ENCODE measurements at regions not wholly inside any gene's neighbourhood (a gene's known extent, or its start where the extent isn't known, plus 50 kb on each side); places are given as distances from the start of the nearest gene placed in this dataset.

- DNase-seq = no peak
Measured at GRCh38 chr7:118028226-118028625, 155.0 kb upstream of the CTTNBP2 start.

DNA sequence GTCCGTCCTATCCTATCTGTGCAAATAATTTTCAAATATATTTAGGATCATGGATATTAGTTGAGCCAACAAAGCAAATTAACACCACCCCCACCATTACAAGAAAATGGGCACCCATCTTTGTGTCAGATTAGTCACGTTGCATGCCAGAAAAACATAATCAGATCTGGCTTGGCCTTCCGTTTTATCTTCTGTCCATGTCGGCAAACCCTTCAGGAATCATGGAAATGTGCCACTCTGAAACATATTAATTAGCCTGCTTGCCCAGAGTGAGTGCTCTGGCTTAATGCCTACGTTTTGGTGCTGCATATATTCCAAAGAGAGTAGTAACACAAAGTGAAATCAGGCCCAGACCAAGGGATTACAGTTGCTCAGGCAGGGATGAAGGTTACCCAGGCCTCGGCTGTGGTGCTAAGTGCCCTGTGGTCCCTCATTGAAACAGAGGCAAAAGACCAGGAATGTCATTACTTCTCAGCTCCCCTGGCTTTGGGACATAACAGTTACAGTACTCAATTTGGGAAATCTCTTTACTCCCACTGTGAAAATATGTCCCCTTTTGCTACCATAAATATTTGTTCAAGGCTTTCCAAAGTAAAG is 154.0 kb upstream of the LSM8 start:
- DNase-seq = no peak

DNA sequence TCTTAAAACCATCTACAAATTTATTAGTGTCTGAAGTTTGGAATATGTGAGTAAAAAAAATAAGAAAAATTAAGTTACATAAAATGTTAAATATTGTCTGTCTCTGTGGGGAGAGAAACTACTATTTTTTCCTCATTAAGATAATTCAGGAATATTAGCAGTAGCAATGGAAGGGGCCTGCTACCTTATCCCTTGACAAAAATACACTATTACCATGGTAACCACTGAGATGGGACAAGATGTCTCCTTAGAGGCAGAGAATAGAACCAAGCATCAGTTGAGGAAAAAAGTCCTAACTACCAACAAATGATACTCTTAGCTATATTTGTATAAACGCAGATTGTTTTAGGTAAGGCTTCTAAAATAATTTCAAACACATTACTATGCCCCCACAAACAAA is 150.7 kb upstream of the LSM8 start:
- no peak for DNase-seq

- no peak for DNase-seq
Measured at GRCh38 chr7:118039963-118040489, 143.9 kb upstream of the LSM8 start.

- DNase-seq = no peak
Measured at GRCh38 chr7:118040562-118040961, 143.4 kb upstream of the LSM8 start.

DNA sequence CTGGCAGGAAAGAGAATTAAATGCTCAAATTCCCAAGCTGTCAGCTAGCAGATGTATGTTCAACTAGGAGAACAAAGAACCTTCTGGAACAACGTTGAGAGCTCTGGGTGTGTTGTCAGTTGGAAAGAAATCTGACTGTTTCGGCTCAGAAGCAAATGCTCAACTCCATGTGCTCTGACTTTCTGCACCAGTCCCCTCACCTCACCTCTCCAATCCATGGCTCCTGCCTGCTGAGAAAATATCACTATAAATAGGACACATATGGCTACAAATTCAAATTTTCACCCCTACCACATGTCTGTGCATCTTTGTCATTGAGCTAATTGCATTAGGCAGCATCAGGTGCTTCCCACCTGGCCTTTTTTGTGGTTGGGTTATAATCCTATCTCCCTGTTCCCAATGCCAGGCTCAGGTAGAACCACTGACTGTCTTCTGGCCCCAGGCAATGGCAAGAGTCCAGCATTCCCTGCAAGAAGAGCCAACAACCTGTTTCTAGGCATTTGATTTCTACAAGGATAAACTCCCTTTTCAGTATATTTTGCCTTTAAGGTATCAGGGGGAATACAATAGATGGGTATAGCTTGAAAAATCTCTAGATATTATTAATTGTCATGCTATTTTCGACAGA is 142.6 kb upstream of the LSM8 start:
- DNase-seq = no peak

- no peak for DNase-seq
Measured at GRCh38 chr7:118045629-118046028, 138.3 kb upstream of the LSM8 start.

GRCh38 chr7:118046086-118046485 is 137.9 kb upstream of the LSM8 start:
- DNase-seq = no peak

GRCh38 chr7:118046801-118047200 is 137.2 kb upstream of the LSM8 start:
- DNase-seq = no peak

DNA sequence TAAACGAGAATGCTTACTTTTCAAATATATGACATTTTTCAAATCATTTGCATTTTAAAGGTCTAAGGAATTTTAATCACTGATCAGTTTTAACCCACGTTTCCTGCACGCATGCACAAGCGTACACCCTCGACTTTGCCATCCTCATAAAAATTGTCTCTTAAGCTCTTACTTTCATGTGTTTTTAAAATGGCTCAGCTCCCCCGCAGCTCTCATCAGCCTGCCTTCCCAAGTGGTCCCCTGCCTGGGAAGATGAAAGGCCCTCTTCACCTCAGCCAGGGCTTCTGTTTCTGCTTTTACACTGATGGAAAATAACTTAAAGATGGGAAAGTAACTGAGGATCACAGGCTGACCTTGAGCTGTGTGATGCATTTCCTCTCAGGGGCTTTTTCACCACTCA is 131.6 kb upstream of the LSM8 start:
- no peak for DNase-seq

DNA sequence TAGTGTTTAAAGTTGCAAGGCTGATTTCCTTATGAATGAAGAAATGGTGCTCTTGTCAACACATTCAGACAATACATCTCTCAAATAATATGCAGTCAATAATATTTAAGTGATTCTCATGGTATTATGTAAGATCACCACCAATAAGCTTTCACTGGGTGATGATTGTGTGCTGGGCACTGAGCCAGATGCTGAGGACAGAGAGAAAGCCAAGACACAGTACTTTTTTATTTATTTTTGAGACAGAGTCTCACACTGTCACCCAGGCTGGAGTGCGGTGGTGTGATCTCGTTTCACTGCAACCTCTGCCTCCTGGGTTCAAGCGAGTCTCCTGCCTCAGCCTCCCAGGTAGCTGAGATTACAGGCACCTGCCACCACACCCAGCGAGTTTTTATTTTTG is 130.6 kb upstream of the LSM8 start:
- no peak for DNase-seq

DNA sequence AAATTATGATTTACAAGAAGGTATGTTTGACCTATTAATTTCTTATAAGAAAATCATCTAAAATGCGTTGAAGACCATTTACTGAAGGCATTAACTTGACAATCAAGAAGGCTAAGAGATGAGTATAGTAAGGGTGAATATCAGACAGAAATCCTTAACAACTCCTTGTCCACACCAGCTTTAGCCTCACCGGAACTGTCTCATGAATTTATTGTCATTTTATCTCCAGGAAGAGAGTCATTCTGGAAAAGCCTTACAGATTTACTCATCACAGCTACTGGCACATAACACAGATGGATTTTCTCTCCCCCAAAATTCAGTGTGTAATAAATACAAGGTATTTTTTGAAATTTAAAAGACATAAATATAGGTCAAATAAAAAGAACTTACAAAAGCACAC is 129.4 kb upstream of the LSM8 start:
- no peak for DNase-seq

DNA sequence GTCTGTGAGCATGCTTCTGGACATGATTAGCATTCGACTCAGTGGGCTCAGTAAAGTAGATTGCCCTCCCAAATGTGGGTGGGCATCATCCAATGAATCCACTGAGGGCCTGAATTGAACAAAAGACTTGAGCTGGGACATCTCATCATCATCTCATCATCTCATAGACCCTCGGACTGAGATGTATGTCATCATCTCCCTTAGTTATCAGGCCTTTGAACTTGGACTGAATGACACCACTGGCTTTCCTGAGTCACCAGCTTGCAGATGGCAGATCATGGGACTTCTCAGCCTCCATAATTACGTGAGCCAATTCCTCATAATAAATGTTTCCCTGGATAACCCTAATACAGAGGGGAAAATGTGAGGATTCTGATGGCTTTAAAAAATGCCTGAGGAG is 128.3 kb upstream of the LSM8 start:
- no peak for DNase-seq

- no peak for DNase-seq
Measured at GRCh38 chr7:118057404-118057803, 126.6 kb upstream of the LSM8 start.

DNA sequence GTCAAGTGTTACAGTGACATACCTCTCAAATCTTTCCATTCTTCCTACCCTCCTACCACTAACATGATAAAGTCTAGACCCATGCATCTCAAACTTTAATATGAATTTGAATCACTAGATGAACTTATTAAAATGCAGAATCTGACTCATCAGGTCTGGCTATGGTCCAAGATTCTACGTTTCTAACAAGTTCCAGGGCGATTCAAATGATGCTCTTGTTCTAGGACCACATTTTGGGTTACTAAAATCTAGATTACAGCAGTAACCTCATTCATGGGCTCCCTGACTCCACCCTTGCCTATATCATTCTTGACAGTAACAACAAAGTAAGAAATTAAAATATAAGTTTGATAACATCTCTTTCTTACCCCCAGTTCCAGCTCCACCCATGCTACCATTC is 124.8 kb upstream of the LSM8 start:
- no peak for DNase-seq

DNA sequence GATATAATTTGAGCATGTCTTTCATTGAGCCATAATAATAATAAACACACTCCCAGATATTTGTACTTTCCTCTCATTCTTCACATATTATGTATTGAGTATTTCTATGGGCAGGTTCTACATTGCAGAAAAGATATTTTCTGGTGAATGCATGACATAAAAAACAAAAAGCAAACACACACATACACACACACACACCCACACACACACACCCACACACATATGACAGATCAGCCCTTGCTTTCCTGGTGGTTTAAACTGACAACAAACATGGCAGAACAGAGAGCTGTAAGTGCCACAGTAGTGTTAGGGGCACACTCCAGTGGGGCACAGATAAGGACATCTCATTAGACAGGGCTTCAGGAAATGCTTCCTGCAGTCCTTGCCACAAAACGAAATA is 123.3 kb upstream of the LSM8 start:
- no peak for DNase-seq

DNA sequence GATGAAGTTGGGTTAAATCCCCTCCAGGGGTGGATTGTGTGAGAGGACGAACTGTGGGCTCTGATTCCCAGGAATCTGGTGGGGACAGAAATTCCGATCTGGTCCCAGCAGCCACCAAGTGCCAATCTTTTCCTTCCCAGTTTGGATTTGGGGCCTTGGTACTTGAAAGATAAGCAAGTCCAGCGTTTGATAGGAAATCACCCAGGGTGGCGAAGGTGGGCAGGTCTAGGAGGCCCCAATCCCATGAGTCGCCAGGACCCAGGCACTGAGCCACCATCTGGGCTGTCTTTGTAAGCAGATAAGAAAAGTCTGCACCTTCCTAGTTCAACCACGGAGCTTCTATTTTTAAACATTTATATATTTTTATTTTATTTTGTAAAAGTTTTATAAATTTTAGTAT is 122.6 kb upstream of the LSM8 start:
- DNase-seq = no peak

- no peak for DNase-seq
Measured at GRCh38 chr7:118072893-118073674, 110.9 kb upstream of the LSM8 start.

DNA sequence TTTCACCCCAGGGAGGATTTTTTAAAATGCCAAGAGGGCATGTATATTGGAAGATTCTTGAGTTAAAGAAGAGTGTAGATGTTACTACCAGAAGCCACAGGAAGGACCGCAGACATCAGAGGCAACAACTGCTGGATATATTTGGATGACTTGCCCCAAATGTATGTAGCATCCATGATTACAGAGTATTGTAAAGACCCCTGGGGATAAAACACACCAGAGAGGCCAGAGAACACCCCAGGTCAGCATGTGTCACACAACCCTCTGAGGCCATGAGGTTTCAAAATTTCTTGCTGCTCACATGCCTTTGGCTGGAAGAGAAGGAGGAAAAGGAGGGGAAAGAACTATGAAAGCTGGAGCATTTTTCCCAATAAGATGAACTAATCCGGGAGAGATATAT is 108.0 kb upstream of the LSM8 start:
- no peak for DNase-seq

DNA sequence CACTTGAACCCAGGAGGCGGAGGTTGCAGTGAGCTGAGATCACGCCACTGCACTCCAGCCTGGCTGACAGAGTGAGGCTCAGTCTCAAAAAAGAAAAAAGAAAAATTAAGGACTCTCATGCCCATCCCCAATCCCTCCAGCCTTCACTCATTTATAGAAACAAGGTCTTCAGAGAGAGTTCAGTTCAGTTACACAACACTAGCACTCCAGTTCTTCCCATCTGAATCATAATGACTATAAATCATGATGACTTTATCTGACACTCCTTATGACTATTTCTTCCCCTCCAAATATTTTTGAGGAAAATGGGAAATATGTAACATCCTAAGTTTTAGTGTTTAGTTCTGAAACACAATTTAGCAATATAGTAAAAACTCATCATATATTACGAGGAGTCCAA is 107.4 kb upstream of the LSM8 start:
- no peak for DNase-seq

DNA sequence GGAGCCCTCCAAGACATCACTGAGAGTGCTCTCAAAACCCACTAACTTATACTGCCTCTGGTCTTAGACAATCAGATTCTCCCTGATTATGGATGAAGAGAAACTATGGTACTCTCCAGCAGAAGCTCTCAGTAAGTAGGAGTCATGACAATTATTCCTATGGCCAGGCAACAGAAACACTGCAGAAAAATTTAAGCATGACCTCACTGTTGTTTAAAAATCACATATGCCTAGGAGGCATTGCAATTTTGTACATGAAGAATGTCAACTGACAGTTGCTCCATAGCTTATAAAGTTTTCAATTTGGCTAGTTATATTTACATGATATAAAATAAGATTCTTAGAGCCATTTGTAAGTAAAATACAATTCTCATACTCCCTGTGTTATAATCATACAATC is 105.9 kb upstream of the LSM8 start:
- DNase-seq = no peak

GRCh38 chr7:118079369-118079768 is 104.6 kb upstream of the LSM8 start:
- no peak for DNase-seq

GRCh38 chr7:118080947-118081346 is 103.0 kb upstream of the LSM8 start:
- peak; percentile 17 to 20 for DNase-seq

DNA sequence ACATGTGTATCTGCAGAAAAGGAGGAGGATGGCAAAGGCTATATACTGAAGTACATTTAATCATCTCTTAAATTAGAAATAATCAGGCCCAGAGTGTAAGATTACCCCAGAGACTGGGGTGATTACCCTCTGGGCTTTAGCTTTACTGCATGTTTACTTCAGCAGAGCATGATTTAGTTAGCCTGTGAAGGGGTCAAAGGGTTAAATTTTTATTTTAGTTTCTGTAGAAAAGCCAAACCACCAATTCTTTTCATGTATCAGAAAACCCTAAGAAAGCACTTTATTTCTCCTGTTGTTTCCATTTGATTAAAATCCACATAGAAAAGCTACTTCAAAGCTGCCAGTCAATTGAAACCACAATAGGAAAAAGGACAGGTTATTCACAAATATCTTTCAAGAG is 101.5 kb upstream of the LSM8 start:
- DNase-seq = no peak

Measured in stimulated activated CD4-positive, alpha-beta T cell treated with anti-CD3 and anti-CD28 coated beads, Interleukin-2, amount 100 ng/mL, for 48 hours (primary cell).